ENCODE measurements at regions not wholly inside any gene's neighbourhood (a gene's known extent, or its start where the extent isn't known, plus 50 kb on each side); places are given as distances from the start of the nearest gene placed in this dataset.
A peak's percentile ranks its signal among the peaks of the same experiment; 100 is the strongest.
"Not testable (repeated sequence)": the region's sequence is repeated elsewhere in the genome, so short reads cannot be mapped to it uniquely, and the experiment has no call there.

GRCh38 chr9:85199866-85200495 lies 530.5 kb downstream of the NTRK2 start:
- DNase-seq: peak; percentile 45

- no peak for DNase-seq
These were observed 523.2 kb downstream of the NTRK2 start for GRCh38 chr9:85192750-85193149.

DNA sequence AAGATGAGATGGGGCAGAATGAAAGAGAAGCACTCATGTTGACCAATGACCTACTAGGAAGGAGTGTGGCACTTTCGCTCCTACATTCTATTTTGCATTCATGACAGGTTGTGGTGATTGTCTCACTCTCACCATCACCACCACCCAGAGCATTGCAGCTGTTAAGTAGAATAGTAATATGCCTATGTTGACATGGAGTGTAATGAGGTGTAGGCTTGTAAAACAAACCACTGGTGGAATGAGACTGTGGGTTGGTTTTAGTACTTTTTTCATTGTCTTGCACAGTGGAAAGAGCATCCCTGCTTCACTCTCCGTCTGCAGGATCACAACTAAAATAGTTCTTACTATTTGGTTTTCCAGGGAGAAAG lies 516.7 kb downstream of the NTRK2 start:
- no peak for DNase-seq

DNA sequence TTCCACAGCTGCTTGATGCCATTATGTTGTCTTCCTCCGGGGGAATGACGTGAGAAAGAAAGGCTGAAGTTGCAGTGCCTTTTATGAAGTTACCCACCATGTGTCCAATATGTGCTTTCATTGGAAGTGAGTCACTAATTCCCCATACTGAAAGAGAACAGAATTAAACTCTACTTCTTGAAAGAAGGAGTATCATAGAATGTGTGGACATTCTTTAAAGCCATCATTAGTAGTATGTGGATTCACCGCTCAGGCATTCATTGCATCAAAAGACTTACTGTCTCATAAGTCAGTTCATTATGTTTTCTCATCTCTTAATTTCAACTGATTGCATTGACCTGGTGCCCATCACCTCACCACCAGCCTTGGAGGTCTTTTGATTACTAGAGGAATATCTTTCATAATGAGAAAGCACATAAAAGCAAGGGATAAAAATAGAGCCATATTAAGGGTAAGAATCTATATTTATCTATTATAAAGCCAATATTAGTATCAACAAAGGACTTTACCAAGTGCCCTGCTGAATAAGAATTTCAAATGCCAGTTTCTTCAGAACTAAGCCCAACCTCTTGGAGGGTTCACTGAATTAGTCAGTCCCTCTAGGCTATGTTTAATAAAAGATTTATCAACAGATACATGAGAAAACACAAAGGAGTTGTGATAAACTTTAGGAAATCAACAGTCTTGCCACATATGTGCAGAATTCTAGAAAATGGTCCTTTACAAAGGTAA lies 516.1 kb downstream of the NTRK2 start:
- no peak for DNase-seq

GRCh38 chr9:85182383-85182782 lies 512.9 kb downstream of the NTRK2 start:
- DNase-seq: no peak

DNA sequence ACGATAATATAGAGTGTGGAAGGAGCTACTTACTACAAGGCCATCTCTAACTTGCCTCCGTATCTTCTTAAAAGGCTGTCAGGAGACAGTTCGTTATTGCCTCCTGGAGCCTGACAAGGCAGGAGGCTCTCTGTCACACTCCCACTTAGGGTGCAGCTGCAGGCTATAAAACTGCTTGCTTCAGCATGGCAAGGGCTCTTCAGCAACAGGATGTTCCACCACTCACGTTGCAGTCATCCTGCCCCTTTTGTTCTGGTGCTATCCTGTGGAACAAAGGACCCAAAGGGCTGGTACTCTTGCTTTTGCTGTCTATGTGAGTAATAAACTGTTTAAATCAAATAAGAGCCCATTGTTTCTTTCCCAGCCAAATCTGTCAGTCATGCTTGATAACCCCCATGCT lies 508.9 kb downstream of the NTRK2 start:
- DNase-seq: peak; percentile 96

- no peak for DNase-seq
These were observed 504.4 kb downstream of the NTRK2 start for GRCh38 chr9:85173967-85174366.

DNA sequence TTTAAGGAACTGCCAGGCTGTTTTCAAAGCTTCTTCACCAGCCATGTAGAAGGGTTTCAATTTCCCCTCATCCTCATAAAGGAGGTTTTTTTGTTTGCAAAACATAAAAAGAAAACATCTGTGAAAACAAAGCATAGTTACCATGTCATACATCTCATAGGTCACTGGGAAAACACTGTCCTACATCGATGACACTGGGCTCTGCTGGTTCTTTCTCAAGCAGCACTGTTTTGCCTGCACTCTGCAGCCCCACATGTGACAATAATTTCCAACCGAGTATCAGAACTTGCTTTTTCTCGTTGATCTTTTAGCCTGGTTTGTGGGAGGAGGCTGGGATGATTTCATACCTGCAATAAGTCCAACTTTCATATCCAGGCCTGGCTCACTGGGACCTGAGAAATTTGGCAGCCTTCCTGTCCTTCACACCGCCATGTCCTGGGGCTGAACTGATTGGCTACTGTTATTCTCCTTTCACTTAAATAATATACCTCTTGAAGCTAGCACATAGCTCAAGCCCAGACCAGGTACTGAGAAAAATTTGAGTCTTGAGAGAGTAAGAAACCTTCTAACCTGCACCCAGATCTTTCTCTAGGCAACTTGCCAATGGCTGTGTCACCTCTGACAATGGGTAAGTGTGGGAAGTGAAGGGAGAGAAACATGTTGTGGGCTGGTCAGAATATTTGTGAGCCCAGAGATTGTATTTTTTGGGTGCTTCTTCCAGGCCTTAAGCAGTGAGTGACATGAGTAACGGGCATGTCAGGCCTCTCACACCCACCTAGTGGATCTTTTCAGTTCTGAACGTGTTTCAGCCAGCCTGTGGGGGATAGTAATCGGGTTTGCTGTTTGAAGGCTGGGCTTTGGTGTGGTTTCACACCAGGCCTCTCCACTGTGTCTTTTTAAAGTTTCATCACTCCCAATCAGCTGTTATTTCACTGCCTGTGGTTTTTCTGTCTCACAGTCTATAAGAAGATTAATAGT lies 502.8 kb downstream of the NTRK2 start:
- no peak for DNase-seq

DNA sequence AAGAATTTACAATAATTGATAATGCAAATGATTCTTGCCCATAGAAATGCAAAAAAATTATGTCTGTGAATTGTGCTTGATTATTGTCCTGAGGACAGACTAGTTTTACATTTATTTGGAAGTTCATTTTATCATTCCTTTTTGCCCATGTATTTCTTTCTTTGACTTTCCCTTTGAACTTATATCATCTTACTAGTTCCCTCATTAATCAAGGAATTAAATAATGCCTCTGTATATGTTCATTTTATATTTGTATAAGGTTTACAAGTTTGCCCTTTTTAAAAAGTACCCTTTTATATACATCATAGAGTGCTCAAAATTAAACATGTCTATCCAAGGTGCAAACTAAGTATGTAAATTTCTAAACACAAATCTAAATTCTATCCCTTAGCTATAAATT lies 501.6 kb downstream of the NTRK2 start:
- no peak for DNase-seq

GRCh38 chr9:85168412-85168811 lies 498.9 kb downstream of the NTRK2 start:
- DNase-seq: no peak

DNA sequence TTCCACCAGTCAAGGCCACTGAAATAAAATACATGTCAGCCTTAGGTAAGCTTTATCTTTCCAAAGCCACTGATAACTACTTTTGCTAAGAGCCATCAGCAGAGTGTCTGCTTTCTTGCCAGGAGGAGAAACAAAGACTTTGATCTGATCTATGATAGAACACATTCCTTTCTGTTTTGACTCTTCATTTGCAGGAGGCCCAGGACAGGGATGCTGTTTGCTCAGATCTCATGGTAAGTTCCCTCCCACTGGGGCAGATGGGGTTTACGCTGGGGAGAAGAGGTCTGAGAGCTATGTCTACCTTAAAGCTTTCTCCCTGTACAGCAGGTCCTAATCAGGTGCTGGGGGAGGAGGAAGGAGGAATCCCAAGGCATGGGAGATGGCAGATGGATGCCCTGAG lies 497.6 kb downstream of the NTRK2 start:
- no peak for DNase-seq

DNA sequence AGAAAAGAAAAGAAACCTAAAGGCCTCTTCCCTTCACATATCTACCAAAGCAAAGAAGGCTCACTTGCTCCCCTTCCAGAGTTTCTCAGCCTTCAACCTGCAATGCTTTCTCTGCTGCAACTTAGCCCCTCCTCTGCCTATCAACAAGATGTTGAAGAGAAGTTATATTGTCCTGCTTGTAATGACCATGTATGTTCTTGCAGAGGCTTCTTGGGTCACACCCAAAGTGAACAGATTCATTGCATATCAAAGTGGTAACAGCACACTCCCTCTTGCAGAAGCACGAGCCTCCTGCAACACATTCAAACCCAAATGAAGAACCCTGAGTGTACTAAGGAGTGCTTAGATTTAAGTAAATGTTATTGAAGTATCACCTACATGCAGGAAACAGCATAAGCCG lies 494.3 kb downstream of the NTRK2 start:
- no peak for DNase-seq

DNA sequence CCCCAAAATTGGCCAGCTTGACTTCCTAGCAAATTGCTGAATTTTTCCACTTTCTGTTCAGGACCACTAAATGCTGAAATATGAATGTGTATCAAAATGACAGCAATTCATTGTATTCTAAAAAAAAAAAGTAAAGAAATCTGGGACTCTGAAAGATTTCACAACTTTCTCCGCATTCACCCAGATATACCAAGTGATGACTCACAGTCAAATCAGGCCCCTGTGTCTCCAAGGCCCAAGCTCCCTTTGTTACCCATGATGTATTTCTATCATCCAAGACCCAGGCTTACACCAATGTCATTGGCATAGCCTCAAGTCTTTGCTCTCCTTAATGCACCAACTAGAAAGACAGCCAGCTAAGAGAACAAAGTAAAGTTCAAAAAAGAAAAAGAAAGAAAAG lies 493.9 kb downstream of the NTRK2 start:
- no peak for DNase-seq

GRCh38 chr9:85162822-85163221 lies 493.3 kb downstream of the NTRK2 start:
- DNase-seq: no peak

DNA sequence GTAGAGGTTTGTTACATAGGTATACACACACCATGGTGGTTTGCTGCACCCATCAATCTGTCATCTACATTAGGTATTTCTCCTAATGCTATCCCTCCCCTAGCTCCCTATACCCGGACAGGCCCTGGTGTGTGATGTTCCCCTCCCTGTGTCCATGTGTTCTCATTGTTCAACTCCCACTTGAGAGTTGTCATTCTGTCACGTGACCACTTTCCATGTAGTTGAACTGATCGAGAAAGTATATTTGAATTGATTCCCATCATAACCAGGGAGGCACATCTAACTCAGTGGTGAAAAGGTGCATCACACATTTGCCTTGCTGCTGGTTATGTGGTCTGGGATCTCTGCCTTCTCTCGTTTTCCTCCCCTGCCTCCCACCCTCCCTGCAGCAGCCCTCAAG lies 491.4 kb downstream of the NTRK2 start:
- DNase-seq: not testable (repeated sequence)

- peak; percentile 9 for DNase-seq
These were observed 489.0 kb downstream of the NTRK2 start for GRCh38 chr9:85158512-85158911.

- no peak for DNase-seq
These were observed 488.2 kb downstream of the NTRK2 start for GRCh38 chr9:85157772-85158171.

- DNase-seq: no peak
These were observed 487.1 kb downstream of the NTRK2 start for GRCh38 chr9:85156652-85157051.

DNA sequence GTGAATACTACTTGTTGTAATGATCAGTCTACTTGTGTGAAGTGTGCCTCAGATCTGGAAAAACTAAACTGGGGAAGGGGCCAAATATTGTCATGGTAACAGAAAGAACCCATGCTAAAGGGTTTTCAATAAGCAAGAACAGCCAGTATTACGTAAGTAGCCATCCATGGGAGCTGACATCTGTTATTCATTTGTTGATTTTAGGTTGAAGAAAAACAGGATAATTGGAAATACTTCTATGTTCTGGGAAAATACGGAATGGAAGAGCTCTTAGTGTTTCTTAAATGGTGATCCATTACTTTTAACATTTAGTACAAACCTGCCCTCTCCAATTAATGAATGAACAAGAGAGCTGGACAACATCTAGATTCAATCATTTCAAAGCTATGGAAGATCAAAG lies 485.8 kb downstream of the NTRK2 start:
- DNase-seq: no peak

DNA sequence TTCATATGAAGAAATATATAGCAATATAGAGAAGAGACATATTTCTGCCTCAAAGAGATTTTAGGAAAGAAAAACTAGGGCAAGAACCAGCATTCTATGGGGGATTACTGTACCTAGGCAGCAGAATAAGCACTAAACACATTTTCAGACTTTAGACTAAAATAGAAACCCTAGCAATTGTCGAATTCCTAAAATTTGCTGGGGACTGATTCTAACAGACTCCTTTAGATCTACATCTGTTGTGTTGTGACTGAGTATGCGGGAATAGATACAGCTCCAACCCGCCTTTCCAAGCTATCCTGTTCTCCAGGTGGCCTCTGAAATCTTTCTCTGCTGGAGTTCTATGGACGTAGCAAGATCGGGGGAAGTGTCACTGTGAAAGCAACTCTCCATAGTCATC lies 482.2 kb downstream of the NTRK2 start:
- no peak for DNase-seq

DNA sequence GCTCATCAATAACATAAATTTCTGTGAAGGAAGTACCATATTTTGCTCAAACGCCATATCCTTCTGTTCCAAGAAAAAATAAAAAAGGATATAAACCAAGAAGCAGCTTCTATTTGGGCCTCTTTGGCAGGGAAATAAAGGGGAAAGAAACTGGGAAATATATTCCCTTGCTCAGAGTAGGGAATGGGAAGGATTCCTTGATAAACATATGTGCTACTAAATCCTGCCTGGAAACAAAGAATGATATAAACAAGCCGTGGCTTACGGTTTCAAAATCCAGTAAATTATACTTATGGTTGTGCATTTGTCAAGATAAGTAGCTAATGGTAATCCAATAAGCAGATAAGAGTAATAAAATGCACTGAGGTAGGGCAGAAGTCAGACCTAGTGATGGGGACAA lies 481.6 kb downstream of the NTRK2 start:
- DNase-seq: no peak

- DNase-seq: no peak
These were observed 477.6 kb downstream of the NTRK2 start for GRCh38 chr9:85147046-85147640.

GRCh38 chr9:85142968-85143367 lies 473.4 kb downstream of the NTRK2 start:
- DNase-seq: no peak
